ENCODE measurements at regions not wholly inside any gene's neighbourhood (a gene's known extent, or its start where the extent isn't known, plus 50 kb on each side); places are given as distances from the start of the nearest gene placed in this dataset.
"Not testable (repeated sequence)": the region's sequence is repeated elsewhere in the genome, so short reads cannot be mapped to it uniquely, and the experiment has no call there.

GRCh38 chr7:68980011-68980410 lies 618.3 kb upstream of the AUTS2 start:
- DNase-seq (ENCODE audit: low read depth in 3 of 3), result no peak

GRCh38 chr7:68980432-68980831 lies 617.8 kb upstream of the AUTS2 start:
- DNase-seq (ENCODE audit: low read depth in 3 of 3), result not testable (repeated sequence)

- no peak for DNase-seq (ENCODE audit: low read depth in 3 of 3)
Observed at GRCh38 chr7:68984306-68984705, 614.0 kb upstream of the AUTS2 start.

GRCh38 chr7:68994841-68995240 lies 603.4 kb upstream of the AUTS2 start:
- no peak for DNase-seq (ENCODE audit: low read depth in 3 of 3)

- no peak for DNase-seq (ENCODE audit: low read depth in 3 of 3)
Observed at GRCh38 chr7:68998136-68998535, 600.1 kb upstream of the AUTS2 start.

DNA sequence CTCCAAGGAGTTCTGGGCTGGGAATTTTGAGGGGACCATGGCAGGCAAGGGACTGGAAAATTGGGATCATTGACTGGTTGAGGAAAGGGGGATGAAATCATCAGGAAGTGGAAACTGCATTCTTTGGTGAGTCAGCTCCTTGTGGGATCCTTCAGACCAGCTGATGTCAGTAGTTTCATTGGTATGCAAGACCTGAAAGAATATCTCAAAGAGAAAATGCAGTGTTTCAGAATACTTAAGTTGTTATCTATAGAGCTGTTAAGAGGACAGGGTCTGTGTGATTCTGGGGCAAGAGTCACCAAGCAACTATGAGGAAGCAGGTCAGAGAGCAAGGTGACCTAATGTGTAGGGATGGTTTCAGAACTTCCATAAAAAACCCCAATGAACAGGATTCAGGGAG lies 595.9 kb upstream of the AUTS2 start:
- DNase-seq (ENCODE audit: low read depth in 3 of 3), result no peak

- DNase-seq (ENCODE audit: low read depth in 3 of 3), result no peak
Observed at GRCh38 chr7:69012149-69012548, 586.1 kb upstream of the AUTS2 start.

DNA sequence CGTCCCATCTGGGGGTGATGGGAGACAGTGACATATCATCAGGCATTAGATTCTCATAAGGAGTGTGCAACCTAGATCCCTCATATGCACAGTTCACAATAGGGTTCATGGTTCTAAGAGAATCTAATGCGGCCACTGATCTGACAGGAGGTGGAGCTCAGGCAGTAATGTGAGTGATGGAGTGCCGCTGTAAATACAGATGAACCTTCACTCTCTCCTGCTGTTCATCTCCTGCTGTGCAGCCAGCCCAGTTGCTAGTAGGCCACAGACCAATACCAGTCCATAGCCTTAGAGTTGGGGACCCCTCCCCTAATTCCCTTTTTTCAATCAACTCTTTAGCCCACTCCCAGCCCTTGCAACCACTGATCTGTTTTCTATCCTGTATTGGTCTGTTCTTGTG lies 581.1 kb upstream of the AUTS2 start:
- DNase-seq (ENCODE audit: low read depth in 3 of 3), result no peak

DNA sequence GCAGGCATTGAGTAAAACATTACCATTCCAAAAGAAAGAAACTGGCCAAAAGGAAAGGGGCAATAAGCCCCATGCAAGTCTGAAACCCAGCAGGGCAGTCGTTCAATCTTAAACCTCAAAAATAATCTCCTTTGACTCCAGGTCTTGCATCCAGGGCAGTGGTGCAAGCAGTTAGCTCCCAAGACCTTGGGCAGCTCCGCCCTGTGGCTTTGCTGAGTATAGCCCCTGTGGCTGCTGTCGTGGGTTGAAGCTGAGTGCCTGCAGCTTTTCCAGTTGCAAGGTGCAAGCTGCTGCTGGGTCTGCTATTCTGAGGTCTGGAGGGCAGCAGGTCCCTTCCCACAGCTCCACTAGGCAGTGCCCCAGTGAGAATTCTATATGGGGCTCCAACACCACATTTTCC lies 580.1 kb upstream of the AUTS2 start:
- DNase-seq (ENCODE audit: low read depth in 3 of 3), result no peak

DNA sequence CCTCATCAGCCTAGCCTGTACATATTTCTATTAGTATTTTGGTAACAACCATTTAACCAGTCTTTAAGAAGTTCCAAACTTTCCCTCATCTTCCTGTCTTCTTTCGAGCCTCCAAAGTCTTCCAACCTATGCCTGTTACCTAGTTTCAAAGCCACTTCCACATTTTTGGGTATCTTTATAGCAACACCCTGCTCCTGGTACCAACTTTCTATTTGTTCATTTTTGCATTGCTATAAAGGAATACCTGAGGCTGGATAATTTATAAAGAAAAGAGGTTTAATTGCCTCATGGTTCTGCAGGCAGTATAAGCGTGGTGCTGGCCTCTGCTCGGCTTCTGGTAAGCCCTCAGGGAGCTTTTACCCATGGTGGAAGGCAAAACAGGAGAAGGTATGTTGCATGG lies 578.8 kb upstream of the AUTS2 start:
- DNase-seq (ENCODE audit: low read depth in 3 of 3), result no peak

DNA sequence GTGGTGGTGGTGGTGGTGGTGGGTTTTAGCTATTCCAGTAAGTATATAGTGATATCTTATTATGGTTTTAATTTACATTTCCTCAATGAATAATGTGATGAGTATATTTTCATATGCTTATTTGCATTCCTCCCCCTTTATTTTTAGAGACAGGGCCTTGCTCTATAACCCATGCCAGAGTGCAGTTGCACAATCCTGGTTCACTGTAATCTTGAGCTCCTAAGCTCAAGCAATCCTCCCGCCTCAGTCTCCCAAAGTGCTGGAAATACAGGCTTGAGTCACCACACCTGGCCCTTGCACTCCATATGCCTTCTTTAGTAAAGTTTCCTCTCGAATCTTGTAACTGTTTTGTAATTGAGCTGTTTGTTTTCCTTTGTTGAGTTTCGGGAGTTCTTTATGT lies 577.7 kb upstream of the AUTS2 start:
- no peak for DNase-seq (ENCODE audit: low read depth in 3 of 3)

- no peak for DNase-seq (ENCODE audit: low read depth in 3 of 3)
Observed at GRCh38 chr7:69025249-69025648, 573.0 kb upstream of the AUTS2 start.

- DNase-seq (ENCODE audit: low read depth in 3 of 3), result no peak
Observed at GRCh38 chr7:69032848-69033247, 565.4 kb upstream of the AUTS2 start.

GRCh38 chr7:69035826-69036225 lies 562.4 kb upstream of the AUTS2 start:
- no peak for DNase-seq (ENCODE audit: low read depth in 3 of 3)

GRCh38 chr7:69036301-69036700 lies 562.0 kb upstream of the AUTS2 start:
- no peak for DNase-seq (ENCODE audit: low read depth in 3 of 3)

- DNase-seq (ENCODE audit: low read depth in 3 of 3), result no peak
Observed at GRCh38 chr7:69038915-69039314, 559.4 kb upstream of the AUTS2 start.

- DNase-seq (ENCODE audit: low read depth in 3 of 3), result no peak
Observed at GRCh38 chr7:69042138-69042537, 556.1 kb upstream of the AUTS2 start.

- DNase-seq (ENCODE audit: low read depth in 3 of 3), result no peak
Observed at GRCh38 chr7:69047151-69047754, 551.0 kb upstream of the AUTS2 start.

DNA sequence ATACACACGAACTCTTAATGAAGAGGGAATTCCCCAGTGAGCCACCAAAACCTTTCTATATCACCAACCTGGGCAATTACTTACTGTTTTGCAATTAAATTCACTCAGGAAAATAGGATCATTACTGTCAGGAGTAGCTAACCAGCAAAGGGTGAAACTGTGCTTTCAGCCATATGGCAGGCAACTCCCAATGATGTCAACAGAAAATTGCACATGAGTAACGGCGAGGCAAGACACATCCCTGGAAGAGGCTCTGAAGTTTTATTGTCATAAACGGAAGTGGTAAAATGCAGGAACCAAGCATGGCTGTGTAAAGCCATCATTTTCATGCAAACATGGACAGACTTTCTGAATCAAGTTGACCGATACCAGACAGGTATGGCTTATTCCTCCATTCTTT lies 548.9 kb upstream of the AUTS2 start:
- no peak for DNase-seq (ENCODE audit: low read depth in 3 of 3)

DNA sequence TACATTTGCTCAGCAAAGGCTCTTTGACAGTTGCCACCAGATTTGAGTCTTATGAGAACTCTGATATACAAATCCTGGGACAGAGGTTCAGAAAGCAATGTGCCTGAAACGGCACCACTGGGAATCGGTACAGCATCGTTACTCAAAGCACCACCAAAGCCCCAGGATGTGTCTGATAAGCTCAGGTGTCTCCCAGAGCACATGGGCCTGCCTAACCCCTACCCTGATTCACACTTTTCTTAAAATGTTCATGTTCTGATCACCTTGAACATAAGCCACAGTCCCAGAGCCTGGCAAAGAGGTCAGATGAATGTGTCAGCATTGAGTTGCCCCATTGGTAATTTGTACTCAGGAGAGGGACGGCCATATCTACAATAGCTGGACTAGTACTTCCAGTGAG lies 545.8 kb upstream of the AUTS2 start:
- no peak for DNase-seq (ENCODE audit: low read depth in 3 of 3)

DNA sequence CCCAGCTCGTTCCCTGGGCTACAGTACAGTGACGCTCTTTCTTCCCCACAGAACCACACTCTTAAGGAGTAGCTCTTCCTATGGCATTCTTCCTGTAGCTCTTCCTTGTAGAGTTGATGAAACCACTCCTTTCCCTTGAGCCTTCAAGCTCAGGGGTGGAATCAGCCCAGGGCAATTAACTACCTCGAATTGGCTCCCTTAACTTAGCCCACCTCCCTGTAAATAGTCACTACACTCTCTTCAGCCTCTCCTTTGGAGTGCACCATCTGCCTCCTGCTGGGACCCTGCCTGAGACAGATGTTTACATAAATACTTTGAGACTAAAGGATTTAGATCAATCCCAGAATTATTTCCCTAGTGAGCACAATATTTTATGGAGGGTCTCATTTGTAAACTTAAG lies 537.8 kb upstream of the AUTS2 start:
- DNase-seq (ENCODE audit: low read depth in 3 of 3), result no peak

GRCh38 chr7:69062020-69062765 lies 536.1 kb upstream of the AUTS2 start:
- DNase-seq (ENCODE audit: low read depth in 3 of 3), result no peak

GRCh38 chr7:69067397-69067796 lies 530.9 kb upstream of the AUTS2 start:
- no peak for DNase-seq (ENCODE audit: low read depth in 3 of 3)

- DNase-seq (ENCODE audit: low read depth in 3 of 3), result no peak
Observed at GRCh38 chr7:69070476-69070875, 527.8 kb upstream of the AUTS2 start.

Measured in stimulated activated CD4-positive, alpha-beta T cell treated with anti-CD3 and anti-CD28 coated beads, TNF-alpha, amount 100 ng/mL, for 24 hours (primary cell).